ENCODE measurements at regions not wholly inside any gene's neighbourhood (a gene's known extent, or its start where the extent isn't known, plus 50 kb on each side); places are given as distances from the start of the nearest gene placed in this dataset.

DNA sequence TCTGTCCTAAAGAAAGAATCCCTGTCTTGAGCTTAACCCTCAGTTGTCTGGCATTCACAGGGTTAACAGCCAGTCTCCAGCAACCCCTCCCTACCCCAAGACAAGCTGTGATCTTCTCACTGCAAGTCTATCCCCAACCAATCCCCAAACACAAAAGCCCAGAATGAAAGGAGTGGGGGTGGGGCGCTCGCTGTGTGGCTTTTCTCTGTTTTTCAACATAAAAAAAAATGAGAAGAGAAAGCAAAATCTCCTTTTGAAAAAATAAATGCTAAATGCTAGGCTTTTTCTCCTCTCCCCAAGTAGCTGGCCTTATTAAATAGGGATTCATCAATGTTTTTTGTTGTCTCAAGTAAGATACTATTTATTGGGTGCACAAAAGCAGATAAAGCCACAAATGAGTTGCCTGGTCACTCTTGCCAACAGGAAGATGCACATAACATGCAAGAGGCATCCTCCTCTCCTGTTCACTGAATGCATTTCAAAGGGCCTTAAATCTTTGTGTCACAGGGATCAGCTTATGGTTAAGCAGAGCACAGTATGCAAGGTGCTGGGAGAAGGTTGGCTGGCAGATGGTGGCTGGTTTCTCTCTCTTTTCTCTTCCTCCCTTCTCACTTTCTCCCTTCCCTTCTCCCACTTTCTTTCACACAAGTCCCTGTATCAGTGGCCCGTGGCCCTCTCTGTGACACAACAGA is 225.6 kb downstream of the CMPK2 start:
- no peak for TF ChIP-seq EZH2 (IDR thresholded peaks at IDR 0.05)
- TF ChIP-seq, protein P1, sequence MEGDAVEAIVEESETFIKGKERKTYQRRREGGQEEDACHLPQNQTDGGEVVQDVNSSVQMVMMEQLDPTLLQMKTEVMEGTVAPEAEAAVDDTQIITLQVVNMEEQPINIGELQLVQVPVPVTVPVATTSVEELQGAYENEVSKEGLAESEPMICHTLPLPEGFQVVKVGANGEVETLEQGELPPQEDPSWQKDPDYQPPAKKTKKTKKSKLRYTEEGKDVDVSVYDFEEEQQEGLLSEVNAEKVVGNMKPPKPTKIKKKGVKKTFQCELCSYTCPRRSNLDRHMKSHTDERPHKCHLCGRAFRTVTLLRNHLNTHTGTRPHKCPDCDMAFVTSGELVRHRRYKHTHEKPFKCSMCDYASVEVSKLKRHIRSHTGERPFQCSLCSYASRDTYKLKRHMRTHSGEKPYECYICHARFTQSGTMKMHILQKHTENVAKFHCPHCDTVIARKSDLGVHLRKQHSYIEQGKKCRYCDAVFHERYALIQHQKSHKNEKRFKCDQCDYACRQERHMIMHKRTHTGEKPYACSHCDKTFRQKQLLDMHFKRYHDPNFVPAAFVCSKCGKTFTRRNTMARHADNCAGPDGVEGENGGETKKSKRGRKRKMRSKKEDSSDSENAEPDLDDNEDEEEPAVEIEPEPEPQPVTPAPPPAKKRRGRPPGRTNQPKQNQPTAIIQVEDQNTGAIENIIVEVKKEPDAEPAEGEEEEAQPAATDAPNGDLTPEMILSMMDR (IDR thresholded peaks at IDR 0.05) = no peak

All from neural progenitor cell (in vitro differentiated cells).